Loucy (cell line): ENCODE measurements at regions not wholly inside any gene's neighbourhood (a gene's known extent, or its start where the extent isn't known, plus 50 kb on each side); places are given as distances from the start of the nearest gene placed in this dataset.

ENCODE experiments used
- H2AFZ ChIP-seq: fragments of 200-600 bp; sonication (generic); 2 replicates; pipeline ENCODE4 v1.6.0; 2016; ENCODE audit warnings: antibody characterized with exemption, mild to moderate bottlenecking, low read length, moderate library complexity
- H3F3A ChIP-seq: fragments of 200-600 bp; 2 replicates; pipeline ENCODE4 v1.6.0; 2016; ENCODE audit warnings: antibody characterized with exemption, low read depth, mild to moderate bottlenecking
- H3K27me3 ChIP-seq: fragments of 200-600 bp; sonication (generic); 2 replicates; pipeline ENCODE4 v1.6.1; 2014; ENCODE audit warnings: low read length, mild to moderate bottlenecking; ENCODE audit not compliant: insufficient read depth, poor library complexity, severe bottlenecking
- H3K36me3 ChIP-seq: fragments of 200-600 bp; sonication (generic); 2 replicates; pipeline ENCODE4 v1.6.1; 2016; ENCODE audit warnings: low read length; ENCODE audit not compliant: insufficient read depth
- H3K4me1 ChIP-seq: fragments of 200-600 bp; sonication (generic); 2 replicates; pipeline ENCODE4 v1.5.1; 2014; ENCODE audit warnings: low read length, mild to moderate bottlenecking; ENCODE audit not compliant: insufficient read depth, poor library complexity, severe bottlenecking
- H3K4me2 ChIP-seq: fragments of 200-600 bp; sonication (generic); 2 replicates; pipeline ENCODE4 v1.6.0; 2014; ENCODE audit warnings: antibody characterized with exemption, low read length, low read depth, mild to moderate bottlenecking; ENCODE audit not compliant: poor library complexity, severe bottlenecking
- H3K4me3 ChIP-seq: fragments of 200-600 bp; sonication (generic); 2 replicates; pipeline ENCODE4 v1.5.1; 2014; ENCODE audit warnings: low read length, mild to moderate bottlenecking, mixed read lengths; ENCODE audit not compliant: poor library complexity, severe bottlenecking
- H3K79me2 ChIP-seq: fragments of 200-600 bp; sonication (generic); 2 replicates; pipeline ENCODE4 v1.6.1; 2014; ENCODE audit warnings: low read length; ENCODE audit not compliant: insufficient read depth
- H3K9ac ChIP-seq: fragments of 200-600 bp; sonication (generic); 2 replicates; pipeline ENCODE4 v1.6.0; 2014; ENCODE audit warnings: mild to moderate bottlenecking, low read depth, low read length, moderate library complexity; ENCODE audit not compliant: poor library complexity, severe bottlenecking
- H3K9me2 ChIP-seq: fragments of 200-600 bp; sonication (generic); replicated peaks from 2 replicates; pipeline ENCODE4 v1.6.1; 2016; ENCODE audit warnings: low read depth, low read length, mixed read lengths
- H3K9me3 ChIP-seq: fragments of 200-600 bp; sonication (generic); 2 replicates; pipeline ENCODE4 v1.6.1; 2014; ENCODE audit warnings: mild to moderate bottlenecking, antibody characterized with exemption, low read length, low read depth; ENCODE audit not compliant: insufficient read depth
- H4K20me1 ChIP-seq: fragments of 200-600 bp; sonication (generic); 2 replicates; pipeline ENCODE4 v1.6.0; 2014; ENCODE audit warnings: antibody characterized with exemption, low read length, mild to moderate bottlenecking; ENCODE audit not compliant: insufficient read depth, poor library complexity, severe bottlenecking
- EZH2phosphoT487 ChIP-seq: fragments of 200-600 bp; IDR thresholded peaks from 2 replicates; pipeline ENCODE4 v1.6.1; 2018; ENCODE audit warnings: antibody characterized with exemption, mild to moderate bottlenecking, moderate library complexity, borderline replicate concordance
- TF ChIP-seq, protein P1 (sequence below): fragments of 200-600 bp; sonication (generic); conservative IDR thresholded peaks from 2 replicates; pipeline ENCODE4 v1.5.1; 2014; ENCODE audit warnings: mild to moderate bottlenecking, antibody characterized with exemption, low read length

DNA sequence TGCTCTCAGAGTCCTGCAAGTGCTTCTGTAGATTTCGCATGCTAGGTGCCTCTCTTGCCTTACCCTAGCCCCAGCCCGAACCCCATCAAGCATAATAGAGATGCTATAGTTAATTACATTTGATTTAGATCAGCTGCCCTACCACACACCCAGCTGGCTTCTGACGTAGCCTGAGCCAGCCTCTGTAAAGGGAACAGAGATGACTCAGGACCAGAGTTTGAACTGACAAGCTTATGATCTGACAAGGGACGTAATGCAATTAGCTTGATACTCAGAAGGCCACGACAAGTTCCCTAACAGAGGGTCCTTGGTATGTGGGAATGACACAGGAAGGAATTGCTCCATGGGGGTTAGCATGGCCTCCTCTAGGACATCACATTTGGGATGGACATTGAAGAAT, 126.6 kb downstream of the LRATD1 start:
- H3K27me3 ChIP-seq: no peaks in the 10 kb centered on the region
- H3K4me3 ChIP-seq: no peak overlapping the region
- no peaks in the 10 kb centered on the region for H3F3A ChIP-seq
- no peaks in the 10 kb centered on the region for H3K9me3 ChIP-seq
- no peak overlapping the region for H3K9ac ChIP-seq
- H3K4me2 ChIP-seq: no peak overlapping the region
- H3K36me3 ChIP-seq: no peaks in the 10 kb centered on the region
- no peaks in the 10 kb centered on the region for H4K20me1 ChIP-seq
- H3K4me1 ChIP-seq: no peaks in the 10 kb centered on the region
- H2AFZ ChIP-seq: no peak overlapping the region
- TF ChIP-seq EZH2phosphoT487: no peak
- TF ChIP-seq, protein P1, sequence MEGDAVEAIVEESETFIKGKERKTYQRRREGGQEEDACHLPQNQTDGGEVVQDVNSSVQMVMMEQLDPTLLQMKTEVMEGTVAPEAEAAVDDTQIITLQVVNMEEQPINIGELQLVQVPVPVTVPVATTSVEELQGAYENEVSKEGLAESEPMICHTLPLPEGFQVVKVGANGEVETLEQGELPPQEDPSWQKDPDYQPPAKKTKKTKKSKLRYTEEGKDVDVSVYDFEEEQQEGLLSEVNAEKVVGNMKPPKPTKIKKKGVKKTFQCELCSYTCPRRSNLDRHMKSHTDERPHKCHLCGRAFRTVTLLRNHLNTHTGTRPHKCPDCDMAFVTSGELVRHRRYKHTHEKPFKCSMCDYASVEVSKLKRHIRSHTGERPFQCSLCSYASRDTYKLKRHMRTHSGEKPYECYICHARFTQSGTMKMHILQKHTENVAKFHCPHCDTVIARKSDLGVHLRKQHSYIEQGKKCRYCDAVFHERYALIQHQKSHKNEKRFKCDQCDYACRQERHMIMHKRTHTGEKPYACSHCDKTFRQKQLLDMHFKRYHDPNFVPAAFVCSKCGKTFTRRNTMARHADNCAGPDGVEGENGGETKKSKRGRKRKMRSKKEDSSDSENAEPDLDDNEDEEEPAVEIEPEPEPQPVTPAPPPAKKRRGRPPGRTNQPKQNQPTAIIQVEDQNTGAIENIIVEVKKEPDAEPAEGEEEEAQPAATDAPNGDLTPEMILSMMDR: no peak
- no peaks in the 10 kb centered on the region for H3K79me2 ChIP-seq
- H3K9me2 ChIP-seq: no peaks in the 10 kb centered on the region

DNA sequence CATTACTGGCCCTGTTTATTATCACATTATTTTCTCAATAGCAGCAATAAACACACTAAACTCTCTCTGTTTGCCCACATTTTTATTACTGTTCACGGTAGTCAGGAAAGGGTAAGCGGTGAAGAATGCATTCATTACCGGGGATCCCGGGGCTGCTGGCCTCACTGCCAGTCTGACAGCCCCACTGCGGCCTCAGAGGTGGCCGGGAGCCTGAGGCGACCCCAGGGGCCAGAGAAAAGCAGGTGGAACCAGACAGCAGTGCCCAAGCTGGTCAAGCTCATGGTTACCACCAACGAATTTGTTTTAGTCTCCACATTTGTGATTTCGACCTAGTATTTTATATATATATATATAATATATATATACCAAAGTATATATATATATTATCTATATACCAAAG, 127.7 kb downstream of the LRATD1 start:
- no peaks in the 10 kb centered on the region for H3F3A ChIP-seq
- no peak overlapping the region for H2AFZ ChIP-seq
- H3K36me3 ChIP-seq: no peaks in the 10 kb centered on the region
- H3K27me3 ChIP-seq: no peaks in the 10 kb centered on the region
- no peak overlapping the region for H3K4me3 ChIP-seq
- H3K79me2 ChIP-seq: no peaks in the 10 kb centered on the region
- H4K20me1 ChIP-seq: no peaks in the 10 kb centered on the region
- TF ChIP-seq EZH2phosphoT487: no peak
- TF ChIP-seq, protein P1: no peak
- no peaks in the 10 kb centered on the region for H3K4me1 ChIP-seq
- no peaks in the 10 kb centered on the region for H3K9me2 ChIP-seq
- no peak overlapping the region for H3K9ac ChIP-seq
- H3K4me2 ChIP-seq: no peak overlapping the region
- no peaks in the 10 kb centered on the region for H3K9me3 ChIP-seq

DNA sequence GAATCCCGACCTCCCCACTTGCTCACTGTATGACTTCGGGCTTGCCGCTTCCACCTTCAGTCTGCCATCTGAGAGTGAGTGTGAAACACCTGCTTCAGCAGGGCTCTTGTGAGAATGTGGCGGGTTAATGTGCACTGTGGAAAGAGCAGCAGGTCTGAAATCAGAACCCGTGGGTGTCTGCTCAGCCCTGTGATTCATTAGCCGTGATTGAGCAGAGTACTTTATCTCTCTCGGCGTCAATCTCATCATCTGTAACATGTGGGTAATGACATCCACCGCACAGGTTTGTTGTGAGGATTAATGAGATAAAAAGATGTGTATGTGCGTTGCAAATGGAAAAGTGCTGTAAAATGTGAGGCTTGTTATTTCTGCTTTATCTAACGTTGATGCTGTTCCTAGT, 128.6 kb downstream of the LRATD1 start:
- no peaks in the 10 kb centered on the region for H3K9me3 ChIP-seq
- no peaks in the 10 kb centered on the region for H4K20me1 ChIP-seq
- no peaks in the 10 kb centered on the region for H3F3A ChIP-seq
- H3K4me3 ChIP-seq: no peak overlapping the region
- no peak overlapping the region for H3K4me2 ChIP-seq
- H2AFZ ChIP-seq: no peak overlapping the region
- H3K4me1 ChIP-seq: no peaks in the 10 kb centered on the region
- H3K9me2 ChIP-seq: no peaks in the 10 kb centered on the region
- TF ChIP-seq, protein P1: no peak
- TF ChIP-seq EZH2phosphoT487: no peak
- no peaks in the 10 kb centered on the region for H3K27me3 ChIP-seq
- no peak overlapping the region for H3K9ac ChIP-seq
- H3K36me3 ChIP-seq: no peaks in the 10 kb centered on the region
- H3K79me2 ChIP-seq: no peaks in the 10 kb centered on the region
